WTC11 (cell line): ENCODE measurements at regions not wholly inside any gene's neighbourhood (a gene's known extent, or its start where the extent isn't known, plus 50 kb on each side); places are given as distances from the start of the nearest gene placed in this dataset.

Experiments used
- ATAC-seq: fragments of 200-7000 bp; cut with Tn5 transposase; 2 replicates; pipeline ENCODE4 v1.10.0; 2021; ENCODE audit warnings: mild to moderate bottlenecking, moderate library complexity
- CTCF ChIA-PET: fragments of 300-600 bp; sonication (Branson Sonifier 250); formaldehyde crosslinking; loops from one replicate; lab custom pipeline; 2021; ENCODE audit warnings: antibody characterized with exemption; lab: Charles Lee
- POLR2A ChIA-PET: fragments of 350-600 bp; sonication (Branson Sonifier 250); formaldehyde crosslinking; loops from one replicate; lab custom pipeline; 2021; ENCODE audit warnings: antibody characterized with exemption; lab: Charles Lee
- DNase-seq: peaks from one replicate; pipeline ENCODE4 v3.0.0; 2021; ENCODE audit warnings: low spot score
- H3K27ac Mint-ChIP-seq: 2 replicates; pipeline ENCODE4 v1.8.0; 2021; ENCODE audit warnings: mixed read lengths
- H3K27me3 Mint-ChIP-seq: 2 replicates; pipeline ENCODE4 v1.8.0; 2021; ENCODE audit warnings: low read depth, mild to moderate bottlenecking, moderate library complexity, mixed read lengths
- H3K36me3 Mint-ChIP-seq: 2 replicates; pipeline ENCODE4 v1.8.0; 2021; ENCODE audit warnings: mixed read lengths
- H3K4me1 Mint-ChIP-seq: 2 replicates; pipeline ENCODE4 v1.8.0; 2022; ENCODE audit warnings: mixed read lengths
- H3K4me3 Mint-ChIP-seq: 2 replicates; pipeline ENCODE4 v1.8.0; 2021; ENCODE audit warnings: mild to moderate bottlenecking, moderate library complexity, mixed read lengths
- H3K9me3 Mint-ChIP-seq: 2 replicates; pipeline ENCODE4 v1.8.0; 2021; ENCODE audit warnings: mixed read lengths
- ATF1 ChIP-seq: sonication (generic); formaldehyde crosslinking; IDR thresholded peaks from 2 replicates; pipeline ENCODE4 v1.8.1; 2023; ENCODE audit warnings: mild to moderate bottlenecking, moderate library complexity, missing genetic modification reagents
- ATF3 ChIP-seq: sonication (generic); formaldehyde crosslinking; conservative IDR thresholded peaks from 2 replicates; pipeline ENCODE4 v1.8.1; 2022; ENCODE audit warnings: mild to moderate bottlenecking, missing genetic modification reagents
- CREB1 ChIP-seq: sonication (generic); formaldehyde crosslinking; IDR thresholded peaks from 2 replicates; pipeline ENCODE4 v1.8.0; 2023; ENCODE audit warnings: mild to moderate bottlenecking, missing genetic modification reagents
- ERG ChIP-seq: fragments of 250-450 bp; sonication (Bioruptor Pico); IDR thresholded peaks from 2 replicates; pipeline ENCODE4 v1.8.0; 2021; ENCODE audit warnings: mild to moderate bottlenecking
- ESRRA ChIP-seq: sonication (generic); formaldehyde crosslinking; IDR thresholded peaks from 2 replicates; pipeline ENCODE4 v1.8.1; 2022; ENCODE audit warnings: mild to moderate bottlenecking, missing genetic modification reagents, borderline replicate concordance
- FOXP1 ChIP-seq: sonication (generic); formaldehyde crosslinking; IDR thresholded peaks from 2 replicates; pipeline ENCODE4 v1.8.0; 2022; ENCODE audit warnings: missing genetic modification reagents, mild to moderate bottlenecking, moderate library complexity, borderline replicate concordance
- IRF2 ChIP-seq: sonication (generic); formaldehyde crosslinking; IDR thresholded peaks from 2 replicates; pipeline ENCODE4 v1.8.0; 2022; ENCODE audit warnings: low read depth, missing genetic modification reagents, borderline replicate concordance
- NFATC4 ChIP-seq: fragments of 250-450 bp; sonication (Bioruptor Pico); IDR thresholded peaks from 2 replicates; pipeline ENCODE4 v1.9.0; 2021; ENCODE audit warnings: mild to moderate bottlenecking
- NFE2L1 ChIP-seq: sonication (generic); formaldehyde crosslinking; IDR thresholded peaks from 2 replicates; pipeline ENCODE4 v1.8.1; 2023; ENCODE audit warnings: missing genetic modification reagents
- NR3C1 ChIP-seq: sonication (generic); formaldehyde crosslinking; conservative IDR thresholded peaks from 2 replicates; pipeline ENCODE4 v1.8.1; 2023; ENCODE audit warnings: low read depth, mild to moderate bottlenecking, missing genetic modification reagents
- TCF7 ChIP-seq: sonication (generic); formaldehyde crosslinking; IDR thresholded peaks from 2 replicates; pipeline ENCODE4 v1.8.0; 2022; ENCODE audit warnings: mild to moderate bottlenecking, low read depth, missing genetic modification reagents, moderate library complexity
- USF2 ChIP-seq: sonication (generic); formaldehyde crosslinking; IDR thresholded peaks from 2 replicates; pipeline ENCODE4 v1.8.1; 2023; ENCODE audit warnings: mild to moderate bottlenecking, missing genetic modification reagents, moderate library complexity
- ZBTB21 ChIP-seq: sonication (generic); formaldehyde crosslinking; IDR thresholded peaks from 2 replicates; pipeline ENCODE4 v1.8.1; 2023; ENCODE audit warnings: mild to moderate bottlenecking, missing genetic modification reagents, borderline replicate concordance
- ZMAT4 ChIP-seq: fragments of 250-450 bp; sonication (Bioruptor Pico); IDR thresholded peaks from 2 replicates; pipeline ENCODE4 v1.9.0; 2021; ENCODE audit warnings: mild to moderate bottlenecking
- ZNF396 ChIP-seq: fragments of 250-450 bp; sonication (Bioruptor Pico); IDR thresholded peaks from 2 replicates; pipeline ENCODE4 v1.8.0; 2021; ENCODE audit warnings: mild to moderate bottlenecking, moderate library complexity, borderline replicate concordance
- ZNF416 ChIP-seq: fragments of 250-450 bp; sonication (Bioruptor Pico); IDR thresholded peaks from 2 replicates; pipeline ENCODE4 v1.9.0; 2021; ENCODE audit warnings: mild to moderate bottlenecking, inconsistent platforms
- ZNF671 ChIP-seq: fragments of 250-450 bp; sonication (Bioruptor Pico); IDR thresholded peaks from 2 replicates; pipeline ENCODE4 v1.8.0; 2021; ENCODE audit warnings: mild to moderate bottlenecking
- TF ChIP-seq, protein P1 (sequence below): sonication (generic); formaldehyde crosslinking; IDR thresholded peaks from 2 replicates; pipeline ENCODE4 v1.8.1; 2022; ENCODE audit warnings: missing genetic modification reagents, borderline replicate concordance
- TF ChIP-seq, protein P2 (sequence below): sonication (generic); formaldehyde crosslinking; IDR thresholded peaks from 2 replicates; pipeline ENCODE4 v1.8.1; 2023; ENCODE audit warnings: mild to moderate bottlenecking, missing genetic modification reagents, borderline replicate concordance
- TF ChIP-seq, protein P3 (sequence below): sonication (generic); formaldehyde crosslinking; IDR thresholded peaks from 2 replicates; pipeline ENCODE4 v1.8.0; 2022; ENCODE audit warnings: missing genetic modification reagents
- TF ChIP-seq, protein P4 (sequence below): sonication (generic); formaldehyde crosslinking; conservative IDR thresholded peaks from 2 replicates; pipeline ENCODE4 v1.8.1; 2023; ENCODE audit warnings: mild to moderate bottlenecking, low read depth, missing genetic modification reagents, moderate library complexity

DNA sequence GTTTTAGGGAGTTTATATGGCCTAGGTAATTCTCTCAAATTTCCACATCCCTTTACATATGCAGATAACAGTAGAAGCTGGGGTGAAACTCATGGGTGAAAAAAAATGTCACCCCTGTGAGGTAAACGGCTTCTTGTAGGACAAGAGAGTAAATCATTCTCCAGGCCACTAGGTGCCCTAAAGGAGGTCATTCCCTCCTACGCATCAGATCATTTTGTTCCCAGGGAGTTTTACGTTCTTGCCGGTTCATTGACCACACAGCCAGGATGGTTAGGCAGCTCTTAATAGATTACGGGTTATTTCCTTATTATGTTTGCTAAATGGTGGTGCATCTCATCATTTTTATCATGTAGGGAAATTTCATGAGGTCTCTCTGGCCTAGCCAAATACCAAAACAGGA is 225.8 kb upstream of the NOCT start (continued):
- TF ChIP-seq ERG (CRISPR knock-in tag): no peak
- TF ChIP-seq ATF1 (CRISPR knock-in tag): no peak
- no peak for TF ChIP-seq ZNF671 (CRISPR knock-in tag)
- no peak for TF ChIP-seq USF2
- no peak for TF ChIP-seq ZNF396 (CRISPR knock-in tag)
- TF ChIP-seq FOXP1 (CRISPR knock-in tag): no peak
- no peak for TF ChIP-seq CREB1
- TF ChIP-seq ZNF416 (CRISPR knock-in tag): no peak
- TF ChIP-seq IRF2 (CRISPR knock-in tag): no peak

DNA sequence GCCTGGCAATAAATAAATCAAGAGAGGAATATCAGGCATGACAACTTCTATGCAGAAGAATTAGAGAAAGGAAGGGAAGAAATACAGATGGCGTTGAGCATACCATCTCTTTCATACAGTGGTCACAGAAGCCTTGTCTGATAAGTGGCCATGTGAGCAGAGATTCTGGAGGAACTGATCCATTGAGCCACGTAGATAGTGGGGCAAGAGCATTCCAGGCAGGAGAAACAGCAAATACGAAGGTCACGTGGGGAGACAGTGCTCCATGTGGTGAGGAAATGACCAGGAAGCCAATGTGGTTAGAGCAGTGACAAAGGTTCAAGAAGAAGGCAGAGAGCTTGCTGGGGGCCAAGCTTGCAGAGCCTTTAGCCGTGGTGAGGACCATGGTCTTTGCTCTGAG is 226.7 kb upstream of the NOCT start:
- ChIA-PET CTCF (no interaction called here), POLR2A (no interaction called here)
- Mint-ChIP-seq H3K4me3 (no peak overlapping the region), H3K36me3 (no peaks in the 10 kb centered on the region), H3K27ac (no peak overlapping the region), H3K9me3 (peaks cover 3% of the 10 kb centered on the region; the same call in 1 of the 2 replicates), H3K4me1 (peaks cover 11% of the 10 kb centered on the region), H3K27me3 (no peaks in the 10 kb centered on the region; the same call in 1 of the 2 replicates)
- no peak for ATAC-seq
- no peak for DNase-seq
- TF ChIP-seq ZMAT4 (no peak), ERG (CRISPR knock-in tag) (no peak), ATF3 (no peak), TCF7 (CRISPR knock-in tag) (no peak), NFE2L1 (CRISPR knock-in tag) (no peak), ZBTB21 (CRISPR knock-in tag) (no peak), ESRRA (CRISPR knock-in tag) (no peak), NFATC4 (no peak), NR3C1 (no peak)
- TF ChIP-seq, protein P1, sequence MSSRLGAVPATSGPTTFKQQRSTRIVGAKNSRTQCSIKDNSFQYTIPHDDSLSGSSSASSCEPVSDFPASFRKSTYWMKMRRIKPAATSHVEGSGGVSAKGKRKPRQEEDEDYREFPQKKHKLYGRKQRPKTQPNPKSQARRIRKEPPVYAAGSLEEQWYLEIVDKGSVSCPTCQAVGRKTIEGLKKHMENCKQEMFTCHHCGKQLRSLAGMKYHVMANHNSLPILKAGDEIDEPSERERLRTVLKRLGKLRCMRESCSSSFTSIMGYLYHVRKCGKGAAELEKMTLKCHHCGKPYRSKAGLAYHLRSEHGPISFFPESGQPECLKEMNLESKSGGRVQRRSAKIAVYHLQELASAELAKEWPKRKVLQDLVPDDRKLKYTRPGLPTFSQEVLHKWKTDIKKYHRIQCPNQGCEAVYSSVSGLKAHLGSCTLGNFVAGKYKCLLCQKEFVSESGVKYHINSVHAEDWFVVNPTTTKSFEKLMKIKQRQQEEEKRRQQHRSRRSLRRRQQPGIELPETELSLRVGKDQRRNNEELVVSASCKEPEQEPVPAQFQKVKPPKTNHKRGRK (CRISPR knock-in tag): no peak
- TF ChIP-seq, protein P2, sequence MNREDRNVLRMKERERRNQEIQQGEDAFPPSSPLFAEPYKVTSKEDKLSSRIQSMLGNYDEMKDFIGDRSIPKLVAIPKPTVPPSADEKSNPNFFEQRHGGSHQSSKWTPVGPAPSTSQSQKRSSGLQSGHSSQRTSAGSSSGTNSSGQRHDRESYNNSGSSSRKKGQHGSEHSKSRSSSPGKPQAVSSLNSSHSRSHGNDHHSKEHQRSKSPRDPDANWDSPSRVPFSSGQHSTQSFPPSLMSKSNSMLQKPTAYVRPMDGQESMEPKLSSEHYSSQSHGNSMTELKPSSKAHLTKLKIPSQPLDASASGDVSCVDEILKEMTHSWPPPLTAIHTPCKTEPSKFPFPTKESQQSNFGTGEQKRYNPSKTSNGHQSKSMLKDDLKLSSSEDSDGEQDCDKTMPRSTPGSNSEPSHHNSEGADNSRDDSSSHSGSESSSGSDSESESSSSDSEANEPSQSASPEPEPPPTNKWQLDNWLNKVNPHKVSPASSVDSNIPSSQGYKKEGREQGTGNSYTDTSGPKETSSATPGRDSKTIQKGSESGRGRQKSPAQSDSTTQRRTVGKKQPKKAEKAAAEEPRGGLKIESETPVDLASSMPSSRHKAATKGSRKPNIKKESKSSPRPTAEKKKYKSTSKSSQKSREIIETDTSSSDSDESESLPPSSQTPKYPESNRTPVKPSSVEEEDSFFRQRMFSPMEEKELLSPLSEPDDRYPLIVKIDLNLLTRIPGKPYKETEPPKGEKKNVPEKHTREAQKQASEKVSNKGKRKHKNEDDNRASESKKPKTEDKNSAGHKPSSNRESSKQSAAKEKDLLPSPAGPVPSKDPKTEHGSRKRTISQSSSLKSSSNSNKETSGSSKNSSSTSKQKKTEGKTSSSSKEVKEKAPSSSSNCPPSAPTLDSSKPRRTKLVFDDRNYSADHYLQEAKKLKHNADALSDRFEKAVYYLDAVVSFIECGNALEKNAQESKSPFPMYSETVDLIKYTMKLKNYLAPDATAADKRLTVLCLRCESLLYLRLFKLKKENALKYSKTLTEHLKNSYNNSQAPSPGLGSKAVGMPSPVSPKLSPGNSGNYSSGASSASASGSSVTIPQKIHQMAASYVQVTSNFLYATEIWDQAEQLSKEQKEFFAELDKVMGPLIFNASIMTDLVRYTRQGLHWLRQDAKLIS (CRISPR knock-in tag): no peak
- TF ChIP-seq, protein P3, sequence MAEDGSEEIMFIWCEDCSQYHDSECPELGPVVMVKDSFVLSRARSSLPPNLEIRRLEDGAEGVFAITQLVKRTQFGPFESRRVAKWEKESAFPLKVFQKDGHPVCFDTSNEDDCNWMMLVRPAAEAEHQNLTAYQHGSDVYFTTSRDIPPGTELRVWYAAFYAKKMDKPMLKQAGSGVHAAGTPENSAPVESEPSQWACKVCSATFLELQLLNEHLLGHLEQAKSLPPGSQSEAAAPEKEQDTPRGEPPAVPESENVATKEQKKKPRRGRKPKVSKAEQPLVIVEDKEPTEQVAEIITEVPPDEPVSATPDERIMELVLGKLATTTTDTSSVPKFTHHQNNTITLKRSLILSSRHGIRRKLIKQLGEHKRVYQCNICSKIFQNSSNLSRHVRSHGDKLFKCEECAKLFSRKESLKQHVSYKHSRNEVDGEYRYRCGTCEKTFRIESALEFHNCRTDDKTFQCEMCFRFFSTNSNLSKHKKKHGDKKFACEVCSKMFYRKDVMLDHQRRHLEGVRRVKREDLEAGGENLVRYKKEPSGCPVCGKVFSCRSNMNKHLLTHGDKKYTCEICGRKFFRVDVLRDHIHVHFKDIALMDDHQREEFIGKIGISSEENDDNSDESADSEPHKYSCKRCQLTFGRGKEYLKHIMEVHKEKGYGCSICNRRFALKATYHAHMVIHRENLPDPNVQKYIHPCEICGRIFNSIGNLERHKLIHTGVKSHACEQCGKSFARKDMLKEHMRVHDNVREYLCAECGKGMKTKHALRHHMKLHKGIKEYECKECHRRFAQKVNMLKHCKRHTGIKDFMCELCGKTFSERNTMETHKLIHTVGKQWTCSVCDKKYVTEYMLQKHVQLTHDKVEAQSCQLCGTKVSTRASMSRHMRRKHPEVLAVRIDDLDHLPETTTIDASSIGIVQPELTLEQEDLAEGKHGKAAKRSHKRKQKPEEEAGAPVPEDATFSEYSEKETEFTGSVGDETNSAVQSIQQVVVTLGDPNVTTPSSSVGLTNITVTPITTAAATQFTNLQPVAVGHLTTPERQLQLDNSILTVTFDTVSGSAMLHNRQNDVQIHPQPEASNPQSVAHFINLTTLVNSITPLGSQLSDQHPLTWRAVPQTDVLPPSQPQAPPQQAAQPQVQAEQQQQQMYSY (CRISPR knock-in tag): no peak
- TF ChIP-seq, protein P4, sequence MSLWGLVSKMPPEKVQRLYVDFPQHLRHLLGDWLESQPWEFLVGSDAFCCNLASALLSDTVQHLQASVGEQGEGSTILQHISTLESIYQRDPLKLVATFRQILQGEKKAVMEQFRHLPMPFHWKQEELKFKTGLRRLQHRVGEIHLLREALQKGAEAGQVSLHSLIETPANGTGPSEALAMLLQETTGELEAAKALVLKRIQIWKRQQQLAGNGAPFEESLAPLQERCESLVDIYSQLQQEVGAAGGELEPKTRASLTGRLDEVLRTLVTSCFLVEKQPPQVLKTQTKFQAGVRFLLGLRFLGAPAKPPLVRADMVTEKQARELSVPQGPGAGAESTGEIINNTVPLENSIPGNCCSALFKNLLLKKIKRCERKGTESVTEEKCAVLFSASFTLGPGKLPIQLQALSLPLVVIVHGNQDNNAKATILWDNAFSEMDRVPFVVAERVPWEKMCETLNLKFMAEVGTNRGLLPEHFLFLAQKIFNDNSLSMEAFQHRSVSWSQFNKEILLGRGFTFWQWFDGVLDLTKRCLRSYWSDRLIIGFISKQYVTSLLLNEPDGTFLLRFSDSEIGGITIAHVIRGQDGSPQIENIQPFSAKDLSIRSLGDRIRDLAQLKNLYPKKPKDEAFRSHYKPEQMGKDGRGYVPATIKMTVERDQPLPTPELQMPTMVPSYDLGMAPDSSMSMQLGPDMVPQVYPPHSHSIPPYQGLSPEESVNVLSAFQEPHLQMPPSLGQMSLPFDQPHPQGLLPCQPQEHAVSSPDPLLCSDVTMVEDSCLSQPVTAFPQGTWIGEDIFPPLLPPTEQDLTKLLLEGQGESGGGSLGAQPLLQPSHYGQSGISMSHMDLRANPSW (CRISPR knock-in tag): no peak
